ENCODE measurements at regions not wholly inside any gene's neighbourhood (a gene's known extent, or its start where the extent isn't known, plus 50 kb on each side); places are given as distances from the start of the nearest gene placed in this dataset.

GRCh38 chr3:59545374-59545773, 495.5 kb upstream of the CFAP20DC start:
- TF ChIP-seq CTCF (IDR thresholded peaks at IDR 0.05) (no peak), POLR2A (IDR thresholded peaks at IDR 0.05) (no peak), EP300 (IDR thresholded peaks at IDR 0.05) (no peak)
